ENCODE measurements at regions not wholly inside any gene's neighbourhood (a gene's known extent, or its start where the extent isn't known, plus 50 kb on each side); places are given as distances from the start of the nearest gene placed in this dataset.
"Not testable (repeated sequence)": the region's sequence is repeated elsewhere in the genome, so short reads cannot be mapped to it uniquely, and the experiment has no call there.

DNA sequence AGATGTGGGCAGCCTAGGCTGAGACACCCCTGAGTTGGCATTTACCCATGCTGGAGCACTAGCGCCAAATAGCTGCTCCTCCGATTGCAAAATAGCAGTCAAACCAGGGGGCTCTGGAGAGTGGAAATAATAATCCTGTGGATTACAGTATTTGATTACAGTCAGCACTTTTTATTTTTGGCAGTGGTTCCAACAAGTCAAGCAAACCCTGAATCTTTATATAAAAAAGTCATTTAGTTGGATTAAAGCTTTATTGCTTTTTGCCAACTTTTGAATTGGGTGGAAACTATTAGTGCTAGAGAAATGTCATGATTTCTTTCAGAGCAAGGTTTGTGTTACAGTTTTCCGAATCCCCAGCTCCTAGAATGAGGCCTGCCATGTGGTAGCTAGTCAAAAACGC, 99.3 kb upstream of the FAM20A start:
- no peak for DNase-seq (ENCODE audit: low read depth)

- DNase-seq (ENCODE audit: low read depth): no peak
Observed at GRCh38 chr17:68699936-68700335, 98.8 kb upstream of the FAM20A start.

- DNase-seq (ENCODE audit: low read depth): no peak
Observed at GRCh38 chr17:68698746-68699145, 97.6 kb upstream of the FAM20A start.

GRCh38 chr17:68697850-68698361, 96.7 kb upstream of the FAM20A start:
- DNase-seq (ENCODE audit: low read depth): peak; percentile 85

DNA sequence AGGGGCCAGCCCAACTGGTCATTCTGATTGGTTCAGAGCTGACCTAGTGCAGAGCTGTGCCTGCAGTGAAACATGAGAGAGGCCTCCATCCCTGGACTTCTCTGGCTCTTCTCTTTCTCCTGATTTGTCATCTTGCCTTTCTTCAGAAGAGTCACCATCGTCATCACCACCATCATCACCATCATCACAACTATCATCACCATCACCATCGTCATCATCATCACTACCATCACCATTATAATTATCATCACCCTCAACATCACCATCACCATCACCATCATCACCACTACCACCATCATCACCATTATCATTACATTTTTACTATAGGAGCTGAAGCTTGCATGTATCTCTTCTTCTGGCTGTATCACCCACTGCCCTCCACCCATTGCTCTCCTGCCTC, 94.5 kb upstream of the FAM20A start:
- DNase-seq (ENCODE audit: low read depth): no peak

- DNase-seq (ENCODE audit: low read depth): no peak
Observed at GRCh38 chr17:68694791-68695485, 93.8 kb upstream of the FAM20A start.

- DNase-seq (ENCODE audit: low read depth): no peak
Observed at GRCh38 chr17:68693896-68694295, 92.7 kb upstream of the FAM20A start.

DNA sequence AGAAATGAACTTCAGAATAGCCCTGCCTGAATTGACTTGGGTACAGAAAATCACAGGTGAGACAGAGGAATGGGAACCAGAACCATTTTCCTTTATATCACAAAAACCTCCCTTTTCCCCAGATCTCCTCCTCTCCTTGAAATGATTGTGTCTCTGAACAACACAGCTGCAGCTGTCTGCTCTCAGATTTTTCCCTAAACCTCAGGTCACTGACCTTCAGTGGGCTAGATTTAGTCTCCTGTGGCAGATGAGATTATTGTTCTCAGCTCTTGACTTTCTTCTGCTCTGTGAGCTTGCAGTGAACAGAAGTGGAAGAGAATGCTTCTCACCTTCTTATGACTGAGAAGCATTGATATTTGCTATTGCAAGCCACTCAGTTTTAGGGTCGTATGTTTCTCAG, 92.3 kb upstream of the FAM20A start:
- DNase-seq (ENCODE audit: low read depth): no peak

DNA sequence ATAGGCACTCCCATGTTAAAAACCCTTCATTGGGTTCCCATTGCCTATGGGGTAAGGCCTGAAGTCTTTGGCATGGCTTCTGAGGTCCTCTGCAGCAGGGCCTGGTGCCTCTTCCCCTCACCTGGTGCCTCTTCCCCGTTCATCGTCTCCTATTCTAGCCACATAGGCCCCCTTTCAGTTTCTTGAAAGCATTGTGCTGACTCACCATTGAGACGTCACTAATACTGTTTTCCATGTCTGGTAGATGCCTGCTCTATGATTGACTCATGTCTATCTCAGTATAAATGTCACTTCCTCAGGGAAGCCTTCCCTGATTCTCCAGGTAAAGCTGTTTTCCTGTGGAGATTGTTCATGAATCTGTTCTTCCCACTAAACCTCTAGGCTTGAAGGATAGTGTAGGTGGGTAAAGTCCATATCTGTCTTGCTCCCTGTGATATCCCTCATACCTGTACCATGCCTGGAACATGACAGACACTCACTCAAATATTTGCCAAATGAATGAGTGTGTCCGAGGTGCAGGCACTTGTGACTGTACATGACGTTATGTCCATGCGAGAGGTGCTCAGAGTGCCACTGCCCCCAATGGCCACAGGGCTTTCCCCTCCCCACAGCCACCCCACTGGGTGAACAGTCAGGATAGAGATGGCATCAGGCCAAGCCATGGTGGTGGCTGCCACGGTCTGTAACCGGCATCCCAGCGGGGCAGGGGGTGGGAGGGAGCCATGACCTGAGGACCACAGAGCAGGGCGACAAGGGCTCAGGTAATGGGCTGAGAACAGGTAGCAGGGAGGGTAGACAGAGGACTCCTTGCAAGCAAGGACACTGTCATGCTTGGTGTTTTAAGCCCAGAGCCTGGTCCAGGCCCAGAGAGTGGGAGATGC, 85.2 kb upstream of the FAM20A start:
- DNase-seq (ENCODE audit: low read depth): no peak

- peak; percentile 96 for DNase-seq (ENCODE audit: low read depth)
Observed at GRCh38 chr17:68684949-68685357, 83.8 kb upstream of the FAM20A start.

DNA sequence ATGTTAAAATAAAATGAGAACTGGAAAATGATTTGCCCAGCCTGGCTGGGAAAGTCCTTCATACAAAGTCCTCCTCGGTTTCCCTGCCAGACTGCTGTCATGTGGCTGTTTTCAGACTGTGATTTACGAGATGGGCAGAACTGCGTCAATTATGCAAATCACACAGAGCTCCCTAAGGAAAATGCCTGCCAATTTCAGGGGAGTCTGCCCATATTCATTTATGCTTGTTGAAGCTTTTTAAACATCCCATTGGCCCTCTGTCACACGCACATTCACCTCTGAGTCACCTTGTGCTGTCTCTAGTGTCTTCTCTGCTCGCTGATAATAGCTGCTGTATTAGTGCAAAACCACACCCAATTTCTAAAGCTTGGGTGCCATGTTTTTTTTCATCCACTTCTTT, 81.7 kb upstream of the FAM20A start:
- no peak for DNase-seq (ENCODE audit: low read depth)

GRCh38 chr17:68679882-68680281, 78.7 kb upstream of the FAM20A start:
- no peak for DNase-seq (ENCODE audit: low read depth)

DNA sequence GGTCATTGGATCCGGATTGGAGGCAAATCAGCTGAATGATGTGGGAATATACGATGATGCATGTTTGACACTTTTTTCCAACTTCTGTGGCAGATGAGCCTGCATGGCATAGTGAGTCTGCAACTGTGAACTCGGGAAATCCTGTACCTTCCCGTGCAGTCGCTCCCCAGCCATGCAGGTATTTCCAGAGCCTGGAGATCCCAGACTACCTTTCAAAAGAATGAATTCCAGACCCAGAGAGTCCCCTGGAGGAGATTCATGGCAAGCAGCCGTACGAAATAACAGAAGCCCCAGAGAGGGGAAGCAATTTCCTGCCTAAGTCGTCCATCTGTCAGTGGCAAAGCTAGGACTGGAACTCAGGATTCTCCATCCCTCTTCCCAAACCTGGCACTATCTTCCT, 75.7 kb upstream of the FAM20A start:
- DNase-seq (ENCODE audit: low read depth): no peak

DNA sequence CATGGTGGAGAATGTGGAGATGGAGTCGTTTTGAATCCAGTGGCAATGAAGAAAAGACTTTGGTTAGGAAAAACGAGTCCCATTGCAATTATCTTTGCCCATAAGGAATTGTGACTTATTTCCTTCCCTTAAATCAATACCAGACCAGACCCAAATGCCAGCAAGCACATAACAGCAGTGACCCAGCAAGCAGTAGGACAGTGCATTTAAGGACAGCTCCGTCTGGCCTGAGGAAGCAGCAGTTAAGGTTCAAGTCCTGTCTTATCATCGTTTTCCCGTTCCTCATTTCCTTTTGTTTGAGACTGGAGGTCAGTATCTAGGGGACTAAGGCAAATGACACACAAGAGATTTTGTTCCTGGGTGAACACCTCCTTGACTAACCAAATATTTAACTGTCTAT, 74.6 kb upstream of the FAM20A start:
- DNase-seq (ENCODE audit: low read depth): peak; percentile 31

DNA sequence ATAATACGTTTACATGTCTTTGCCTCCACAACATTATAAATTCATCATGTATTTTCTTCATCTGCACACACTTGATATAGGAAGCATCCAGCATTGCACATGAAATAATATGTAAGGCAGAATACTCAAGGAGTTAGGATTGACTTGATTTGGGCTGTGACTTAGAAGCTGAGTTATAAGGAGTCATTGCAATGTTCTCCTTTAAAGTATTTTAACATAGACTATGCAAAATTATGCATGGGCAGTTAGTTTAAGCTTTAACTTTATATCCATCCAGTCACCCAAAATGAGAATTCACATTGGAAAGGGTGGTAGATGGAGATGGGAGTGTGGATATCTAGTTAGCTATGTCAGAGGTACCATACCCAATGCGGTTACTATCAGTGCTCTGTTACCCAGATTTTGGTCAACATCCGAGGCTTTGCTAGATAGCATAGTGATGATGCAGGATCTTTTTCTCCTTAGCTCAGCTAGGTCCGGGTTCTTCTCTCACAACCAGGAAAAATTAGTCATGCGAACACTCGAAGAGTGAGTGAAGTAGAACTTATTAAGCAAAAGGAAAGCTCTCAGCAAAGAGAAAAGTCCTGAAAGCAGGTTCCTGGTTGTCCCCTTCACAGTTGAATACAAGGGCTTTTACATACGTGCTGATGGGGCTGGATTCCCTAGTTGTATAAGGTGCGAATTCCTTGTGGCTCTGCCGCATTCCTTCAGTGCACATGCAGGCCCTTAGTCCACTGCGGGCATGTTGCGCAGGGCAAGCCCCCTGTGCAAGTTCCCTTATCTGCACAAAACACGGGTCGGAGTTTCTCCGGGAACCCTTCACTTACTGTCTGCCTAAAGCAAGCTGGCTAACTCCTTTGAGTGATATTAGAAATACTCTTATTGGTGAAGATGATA, 73.1 kb upstream of the FAM20A start:
- no peak for DNase-seq (ENCODE audit: low read depth)

- no peak for DNase-seq (ENCODE audit: low read depth)
Observed at GRCh38 chr17:68670967-68671693, 70.0 kb upstream of the FAM20A start.

DNA sequence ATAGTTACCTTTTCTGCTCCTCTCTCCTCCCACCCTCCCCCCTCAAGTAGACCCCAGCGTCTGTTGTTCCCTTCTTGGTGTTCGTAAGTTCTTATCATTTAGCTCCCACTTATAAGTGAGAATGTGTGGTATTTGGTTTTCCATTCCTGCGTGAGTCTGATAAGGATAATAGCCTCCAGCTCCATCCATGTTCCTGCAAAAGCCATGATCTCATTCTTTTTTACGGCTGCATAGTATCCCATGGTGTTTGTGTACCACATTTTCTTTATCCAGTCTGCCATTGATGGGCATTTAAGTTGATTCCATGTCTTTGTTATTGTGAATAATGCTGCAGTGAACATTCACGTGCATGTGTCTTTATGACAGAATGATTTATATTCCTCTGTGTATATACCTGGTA, 65.3 kb upstream of the FAM20A start:
- not testable (repeated sequence) for DNase-seq (ENCODE audit: low read depth)

DNA sequence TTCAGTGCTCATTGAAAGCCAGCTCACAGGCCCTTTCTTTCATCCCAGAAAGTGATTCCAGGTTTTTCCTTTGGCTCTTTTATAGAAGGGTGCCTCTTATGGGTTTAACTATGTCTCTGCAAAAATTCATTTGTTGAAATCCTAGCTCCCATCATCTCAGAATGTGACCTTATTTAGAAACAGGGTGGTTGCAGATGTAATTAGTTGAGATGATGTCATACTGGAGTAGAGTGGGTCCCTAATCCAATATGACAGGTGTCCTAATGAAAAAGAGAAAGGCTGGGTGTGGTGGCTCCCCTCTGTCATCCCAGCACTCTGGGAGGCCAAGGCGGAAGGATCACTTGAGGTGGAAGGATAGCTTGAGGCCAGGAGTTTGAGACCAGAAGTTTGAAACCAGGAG, 64.2 kb upstream of the FAM20A start:
- no peak for DNase-seq (ENCODE audit: low read depth)

DNA sequence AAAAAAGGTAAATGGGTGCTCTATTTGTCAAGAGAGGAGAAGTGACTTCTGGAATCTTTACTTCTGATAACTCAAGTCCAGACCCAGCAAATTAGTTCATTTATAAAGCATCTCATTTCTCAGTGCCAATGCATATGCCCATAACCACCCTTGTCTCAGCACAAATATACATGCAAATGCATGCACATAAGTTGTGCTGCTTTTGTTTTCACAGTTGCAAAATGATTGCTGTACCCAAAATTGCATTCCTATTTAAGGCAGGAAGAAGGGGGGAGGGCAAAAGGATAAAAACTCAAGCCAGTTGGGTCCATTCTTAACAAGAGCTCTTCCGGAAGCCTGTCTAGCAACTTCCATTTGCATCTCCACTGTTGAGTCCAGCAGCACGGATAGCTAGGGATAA, 61.3 kb upstream of the FAM20A start:
- DNase-seq (ENCODE audit: low read depth): no peak

GRCh38 chr17:68662037-68662432, 60.9 kb upstream of the FAM20A start:
- DNase-seq (ENCODE audit: low read depth): no peak

DNA sequence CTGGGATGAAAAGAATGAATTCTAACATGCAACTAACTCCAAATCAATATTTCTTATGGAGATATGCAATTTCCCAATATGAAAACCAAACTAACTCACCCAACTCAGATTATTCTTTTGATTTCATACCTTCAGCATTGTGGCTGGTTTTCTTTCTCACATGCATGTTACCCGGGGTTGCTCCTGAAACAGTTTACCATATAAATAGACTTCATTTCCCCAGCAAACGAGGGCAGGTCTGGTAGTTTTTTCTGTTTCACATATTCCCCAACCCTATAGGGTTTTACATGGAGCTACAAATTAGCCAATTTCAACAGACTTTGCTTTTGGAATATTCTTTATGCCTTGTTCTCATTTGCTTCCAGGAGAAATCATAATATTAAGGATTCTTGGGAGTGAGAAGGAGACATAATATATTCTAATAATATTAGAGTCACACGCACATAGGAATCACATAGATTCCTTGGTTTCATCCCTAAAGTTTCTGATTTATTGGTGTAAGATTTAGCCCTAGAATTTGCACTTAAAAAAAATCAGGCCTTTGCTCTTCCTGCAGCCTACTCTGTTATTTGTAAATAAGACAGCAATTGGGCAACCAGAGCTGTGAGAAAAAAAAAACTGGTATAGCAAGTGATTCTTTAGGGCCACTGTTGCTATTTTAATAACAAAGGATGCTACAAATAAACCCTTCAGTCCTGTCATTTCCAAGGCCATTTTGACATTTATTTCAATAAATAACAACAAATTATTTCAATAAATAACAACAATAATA, 60.3 kb upstream of the FAM20A start:
- no peak for DNase-seq (ENCODE audit: low read depth)
